ENCODE measurements at regions not wholly inside any gene's neighbourhood (a gene's known extent, or its start where the extent isn't known, plus 50 kb on each side); places are given as distances from the start of the nearest gene placed in this dataset.

GRCh38 chr7:10804770-10805169 lies 168.9 kb upstream of the PHF14 start:
- H3K36me3 ChIP-seq (ENCODE audit: low read depth): no peaks in the 10 kb centered on the region
- intact Hi-C loops (cut with DNase I, micrococcal nuclease): no loop called here
- no peak overlapping the region for H3K4me3 ChIP-seq
- no peaks in the 10 kb centered on the region for H3K4me1 ChIP-seq (ENCODE audit: low read depth)
- ATAC-seq (no peak), DNase-seq (no peak)
- no peaks in the 10 kb centered on the region for H3K9me3 ChIP-seq
- no peak for TF ChIP-seq CTCF (IDR thresholded peaks at IDR 0.05)

GRCh38 chr7:10815546-10815945 lies 158.1 kb upstream of the PHF14 start:
- DNase-seq (no peak), ATAC-seq (no peak)
- Histone ChIP-seq H3K4me1 (ENCODE audit: low read depth) (no peaks in the 10 kb centered on the region), H3K4me3 (no peak overlapping the region), H3K36me3 (ENCODE audit: low read depth) (no peaks in the 10 kb centered on the region), H3K9me3 (peaks cover 9% of the 10 kb centered on the region)
- no peak for TF ChIP-seq CTCF (IDR thresholded peaks at IDR 0.05)
- intact Hi-C loops (cut with DNase I, micrococcal nuclease): no loop called here

GRCh38 chr7:10821156-10821555 lies 152.5 kb upstream of the PHF14 start:
- DNase-seq: no peak
- ATAC-seq: no peak
- no peaks in the 10 kb centered on the region for H3K36me3 ChIP-seq (ENCODE audit: low read depth)
- no peaks in the 10 kb centered on the region for H3K9me3 ChIP-seq
- no peaks in the 10 kb centered on the region for H3K4me1 ChIP-seq (ENCODE audit: low read depth)
- TF ChIP-seq CTCF (IDR thresholded peaks at IDR 0.05): no peak
- H3K4me3 ChIP-seq: no peak overlapping the region
- intact Hi-C loops (cut with DNase I, micrococcal nuclease): no loop called here

GRCh38 chr7:10824154-10824553 lies 149.5 kb upstream of the PHF14 start:
- no peaks in the 10 kb centered on the region for H3K4me1 ChIP-seq (ENCODE audit: low read depth)
- ATAC-seq: no peak
- no peaks in the 10 kb centered on the region for H3K9me3 ChIP-seq
- no peaks in the 10 kb centered on the region for H3K36me3 ChIP-seq (ENCODE audit: low read depth)
- H3K4me3 ChIP-seq: no peak overlapping the region
- intact Hi-C loops (cut with DNase I, micrococcal nuclease): no loop called here
- TF ChIP-seq CTCF (IDR thresholded peaks at IDR 0.05): no peak
- DNase-seq: no peak

- no peaks in the 10 kb centered on the region for H3K4me1 ChIP-seq (ENCODE audit: low read depth)
- no peak for ATAC-seq
- H3K36me3 ChIP-seq (ENCODE audit: low read depth): no peaks in the 10 kb centered on the region
- intact Hi-C loops (cut with DNase I, micrococcal nuclease): no loop called here
- no peak for DNase-seq
- H3K9me3 ChIP-seq: no peaks in the 10 kb centered on the region
- TF ChIP-seq CTCF (IDR thresholded peaks at IDR 0.05): no peak
- no peak overlapping the region for H3K4me3 ChIP-seq
Measured at GRCh38 chr7:10838228-10838627, 135.4 kb upstream of the PHF14 start.

- Histone ChIP-seq H3K4me1 (ENCODE audit: low read depth) (no peaks in the 10 kb centered on the region), H3K36me3 (ENCODE audit: low read depth) (no peaks in the 10 kb centered on the region), H3K9me3 (no peaks in the 10 kb centered on the region), H3K4me3 (no peak overlapping the region)
- DNase-seq (no peak), ATAC-seq (no peak)
- intact Hi-C loops (cut with DNase I, micrococcal nuclease): no loop called here
- TF ChIP-seq CTCF (IDR thresholded peaks at IDR 0.05): no peak
Measured at GRCh38 chr7:10845225-10845624, 128.4 kb upstream of the PHF14 start.
